ENCODE measurements at regions not wholly inside any gene's neighbourhood (a gene's known extent, or its start where the extent isn't known, plus 50 kb on each side); places are given as distances from the start of the nearest gene placed in this dataset.
"Not testable (repeated sequence)": the region's sequence is repeated elsewhere in the genome, so short reads cannot be mapped to it uniquely, and the experiment has no call there.

- H3K4me3 ChIP-seq (ENCODE audit: control insufficient read depth, low read depth, low read length): no peak overlapping the region
- no peak for DNase-seq (ENCODE audit: low read depth)
These were observed 66.7 kb upstream of the FRMD6 start for GRCh38 chr14:51585055-51585454.

GRCh38 chr14:51592836-51593235 is 58.9 kb upstream of the FRMD6 start:
- no peak for DNase-seq (ENCODE audit: low read depth)
- TF ChIP-seq CTCF (conservative IDR thresholded peaks at IDR 0.05; ENCODE audit: control insufficient read depth, insufficient read depth, low read depth, low read length): no peak
- no peak overlapping the region for H3K4me3 ChIP-seq (ENCODE audit: control insufficient read depth, low read depth, low read length)

More at GRCh38 chr14:51585055-51585454, 66.7 kb upstream of the FRMD6 start:
- no peak for TF ChIP-seq CTCF (conservative IDR thresholded peaks at IDR 0.05; ENCODE audit: control insufficient read depth, insufficient read depth, low read depth, low read length)

GRCh38 chr14:51593397-51593796 is 58.3 kb upstream of the FRMD6 start:
- DNase-seq (ENCODE audit: low read depth): no peak
- H3K4me3 ChIP-seq (ENCODE audit: control insufficient read depth, low read depth, low read length): no peak overlapping the region
- no peak for TF ChIP-seq CTCF (conservative IDR thresholded peaks at IDR 0.05; ENCODE audit: control insufficient read depth, insufficient read depth, low read depth, low read length)

- TF ChIP-seq CTCF (conservative IDR thresholded peaks at IDR 0.05; ENCODE audit: control insufficient read depth, insufficient read depth, low read depth, low read length): no peak
- DNase-seq (ENCODE audit: low read depth): no peak
- H3K4me3 ChIP-seq (ENCODE audit: control insufficient read depth, low read depth, low read length): no peak overlapping the region
These were observed 55.7 kb upstream of the FRMD6 start for GRCh38 chr14:51595881-51596455.

GRCh38 chr14:51596488-51597117 is 55.1 kb upstream of the FRMD6 start:
- H3K4me3 ChIP-seq (ENCODE audit: control insufficient read depth, low read depth, low read length): no peak overlapping the region
- no peak for TF ChIP-seq CTCF (conservative IDR thresholded peaks at IDR 0.05; ENCODE audit: control insufficient read depth, insufficient read depth, low read depth, low read length)
- no peak for DNase-seq (ENCODE audit: low read depth)

- TF ChIP-seq CTCF (conservative IDR thresholded peaks at IDR 0.05; ENCODE audit: control insufficient read depth, insufficient read depth, low read depth, low read length): no peak
- peak; percentile 66 for DNase-seq (ENCODE audit: low read depth)
- no peak overlapping the region for H3K4me3 ChIP-seq (ENCODE audit: control insufficient read depth, low read depth, low read length)
These were observed 54.3 kb upstream of the FRMD6 start for GRCh38 chr14:51597261-51598001.

GRCh38 chr14:51598924-51599600 is 52.6 kb upstream of the FRMD6 start:
- peak; percentile 72 for DNase-seq (ENCODE audit: low read depth)
- H3K4me3 ChIP-seq (ENCODE audit: control insufficient read depth, low read depth, low read length): not testable (repeated sequence)
